ENCODE measurements at regions not wholly inside any gene's neighbourhood (a gene's known extent, or its start where the extent isn't known, plus 50 kb on each side); places are given as distances from the start of the nearest gene placed in this dataset.

GRCh38 chr22:48794906-48795305, 1032.8 kb downstream of the BRD1 start:
- no peak for DNase-seq (ENCODE audit: low spot score)

DNA sequence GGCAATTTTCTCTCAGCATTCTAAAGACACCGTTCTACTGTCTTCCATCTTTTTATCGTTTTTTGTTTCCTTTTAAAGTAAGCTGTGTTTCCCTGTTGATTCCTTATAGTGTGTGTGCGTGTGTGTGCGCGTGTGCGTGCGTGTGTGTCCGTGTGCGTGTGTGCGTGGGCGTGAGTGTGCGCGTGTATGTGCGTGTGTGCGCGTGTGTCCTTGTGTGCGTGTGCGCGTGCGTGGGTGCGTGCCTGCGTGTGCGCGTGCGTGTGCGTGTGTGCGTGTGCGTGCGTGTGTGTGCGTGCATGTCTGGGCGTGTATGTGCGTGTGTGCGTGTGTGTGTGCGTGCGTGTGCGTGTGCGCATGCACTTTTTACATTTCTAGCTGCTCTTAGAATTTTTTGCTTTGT, 1033.7 kb downstream of the BRD1 start:
- DNase-seq (ENCODE audit: low spot score), result no peak

DNA sequence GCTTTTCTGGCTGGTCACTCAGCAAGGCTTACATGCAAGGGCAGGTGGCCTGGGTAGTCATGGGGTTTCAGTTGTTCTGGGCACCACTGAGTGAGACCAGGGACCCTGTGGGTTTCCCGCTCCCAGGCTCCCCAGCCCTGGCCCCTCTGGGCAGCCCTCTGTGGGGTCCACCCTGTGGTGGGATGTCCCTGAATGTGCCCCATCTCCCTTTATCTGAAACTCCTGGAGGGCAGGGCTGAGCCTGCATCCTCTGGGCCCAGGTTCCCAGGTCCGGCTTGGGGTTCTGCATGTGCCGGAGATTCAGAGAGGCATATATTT, 1041.0 kb downstream of the BRD1 start:
- no peak for DNase-seq (ENCODE audit: low spot score)

DNA sequence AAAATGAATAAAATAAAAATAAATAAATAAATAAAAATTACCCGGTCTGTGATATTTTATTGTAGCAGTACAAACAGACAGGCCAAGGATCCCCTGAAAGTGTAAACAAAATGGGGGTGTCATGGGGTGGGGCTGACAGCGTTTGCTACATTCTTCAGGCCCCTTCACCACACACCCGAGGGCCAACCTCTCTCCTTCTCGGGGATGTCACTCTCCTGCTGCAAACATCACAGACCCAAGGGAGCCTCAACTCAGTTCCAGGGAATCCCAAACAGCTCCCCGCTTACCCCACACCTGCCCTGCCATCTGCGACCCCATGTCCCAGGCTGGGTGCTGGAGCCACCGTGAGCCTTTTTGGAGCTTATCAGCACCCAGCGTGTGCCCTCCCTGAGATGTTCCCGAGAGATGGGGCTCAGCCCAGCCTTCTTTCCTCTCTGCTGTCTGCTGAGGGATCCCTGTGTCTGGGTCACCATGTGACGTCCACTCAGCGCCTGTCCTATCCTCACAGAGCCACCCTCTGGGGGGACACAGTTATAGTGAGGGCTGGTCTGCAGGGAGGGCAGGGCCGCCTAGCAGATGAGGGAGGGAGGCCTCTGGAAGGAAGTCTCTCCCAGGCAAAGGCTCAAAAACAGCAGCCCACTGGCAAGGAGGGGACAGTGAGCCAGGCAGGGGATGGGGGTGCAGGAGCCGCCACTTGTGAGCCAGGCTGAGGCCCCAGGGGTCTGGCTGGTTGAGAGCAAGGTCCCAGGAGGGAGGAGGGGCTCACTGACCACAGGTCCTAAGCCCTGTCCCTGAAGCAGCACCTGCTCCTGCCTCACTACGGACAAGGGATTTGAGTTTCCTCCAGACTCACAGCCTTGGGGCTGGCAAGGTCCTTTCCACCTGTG, 1041.6 kb downstream of the BRD1 start:
- DNase-seq (ENCODE audit: low spot score), result no peak

DNA sequence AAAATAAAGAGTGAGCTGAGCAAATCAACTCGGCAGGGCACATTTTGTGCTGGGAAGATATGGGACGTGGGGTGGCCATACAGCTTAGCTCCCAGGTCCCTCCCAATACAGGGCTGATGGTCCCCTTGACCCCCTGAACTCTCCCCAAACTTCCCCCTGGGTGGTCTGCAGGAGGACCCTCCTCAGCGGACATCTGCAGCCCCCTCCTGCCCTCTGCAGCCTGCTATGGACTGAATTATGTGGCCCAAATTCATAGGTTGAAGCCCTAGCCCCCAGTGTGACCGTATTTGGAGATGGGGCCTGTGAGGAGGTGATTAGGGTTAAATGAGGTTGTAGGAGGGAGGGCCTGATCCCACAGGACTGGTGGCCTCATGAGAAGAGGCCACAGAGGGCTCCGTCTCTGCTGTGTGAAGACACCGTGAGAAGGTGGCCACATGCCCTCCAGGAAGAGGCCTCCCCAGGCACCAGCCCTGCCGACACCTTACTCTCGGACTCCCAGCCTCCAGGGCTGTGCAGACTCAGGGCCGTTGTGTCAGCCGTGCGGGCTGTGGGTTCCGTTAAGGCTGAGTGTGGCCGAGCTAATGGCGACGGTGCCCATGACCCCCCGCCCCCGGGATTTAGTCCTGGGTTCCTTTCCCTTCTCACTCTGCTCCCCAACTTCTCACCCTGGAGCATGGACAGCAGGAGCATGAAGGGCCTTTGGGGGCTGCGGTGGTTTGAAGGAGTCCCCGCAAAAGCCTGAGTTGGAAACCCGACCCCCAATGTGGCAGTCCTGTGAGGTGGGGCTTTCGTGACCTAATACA, 1042.8 kb downstream of the BRD1 start:
- DNase-seq (ENCODE audit: low spot score), result no peak

- DNase-seq (ENCODE audit: low spot score), result no peak
Measured at GRCh38 chr22:48783821-48784266, 1043.8 kb downstream of the BRD1 start.

- DNase-seq (ENCODE audit: low spot score), result no peak
Measured at GRCh38 chr22:48782811-48783511, 1044.7 kb downstream of the BRD1 start.

DNA sequence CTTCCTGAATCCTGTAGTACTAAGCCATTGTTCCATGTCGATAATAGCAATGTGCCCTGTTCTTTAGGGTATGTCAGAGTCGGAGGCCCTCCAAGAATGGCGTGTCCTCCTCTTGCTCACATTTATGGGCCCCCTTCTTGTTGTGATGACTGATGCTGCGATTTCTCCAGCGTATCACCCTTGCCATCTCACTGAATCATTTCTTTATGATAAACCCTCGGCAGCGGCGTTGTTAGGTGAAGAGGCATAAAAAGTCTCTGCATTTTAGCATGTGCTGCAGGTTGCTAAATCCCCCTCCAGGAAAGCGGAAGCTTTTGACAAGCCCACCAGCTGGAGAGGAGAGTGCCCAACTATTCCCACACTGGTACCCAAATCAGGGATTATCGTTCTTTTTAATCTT, 1045.3 kb downstream of the BRD1 start:
- DNase-seq (ENCODE audit: low spot score), result no peak

GRCh38 chr22:48781868-48782267, 1045.8 kb downstream of the BRD1 start:
- DNase-seq (ENCODE audit: low spot score), result no peak

GRCh38 chr22:48781391-48781790, 1046.3 kb downstream of the BRD1 start:
- DNase-seq (ENCODE audit: low spot score), result no peak

GRCh38 chr22:48780597-48781277, 1046.9 kb downstream of the BRD1 start:
- DNase-seq (ENCODE audit: low spot score), result no peak

DNA sequence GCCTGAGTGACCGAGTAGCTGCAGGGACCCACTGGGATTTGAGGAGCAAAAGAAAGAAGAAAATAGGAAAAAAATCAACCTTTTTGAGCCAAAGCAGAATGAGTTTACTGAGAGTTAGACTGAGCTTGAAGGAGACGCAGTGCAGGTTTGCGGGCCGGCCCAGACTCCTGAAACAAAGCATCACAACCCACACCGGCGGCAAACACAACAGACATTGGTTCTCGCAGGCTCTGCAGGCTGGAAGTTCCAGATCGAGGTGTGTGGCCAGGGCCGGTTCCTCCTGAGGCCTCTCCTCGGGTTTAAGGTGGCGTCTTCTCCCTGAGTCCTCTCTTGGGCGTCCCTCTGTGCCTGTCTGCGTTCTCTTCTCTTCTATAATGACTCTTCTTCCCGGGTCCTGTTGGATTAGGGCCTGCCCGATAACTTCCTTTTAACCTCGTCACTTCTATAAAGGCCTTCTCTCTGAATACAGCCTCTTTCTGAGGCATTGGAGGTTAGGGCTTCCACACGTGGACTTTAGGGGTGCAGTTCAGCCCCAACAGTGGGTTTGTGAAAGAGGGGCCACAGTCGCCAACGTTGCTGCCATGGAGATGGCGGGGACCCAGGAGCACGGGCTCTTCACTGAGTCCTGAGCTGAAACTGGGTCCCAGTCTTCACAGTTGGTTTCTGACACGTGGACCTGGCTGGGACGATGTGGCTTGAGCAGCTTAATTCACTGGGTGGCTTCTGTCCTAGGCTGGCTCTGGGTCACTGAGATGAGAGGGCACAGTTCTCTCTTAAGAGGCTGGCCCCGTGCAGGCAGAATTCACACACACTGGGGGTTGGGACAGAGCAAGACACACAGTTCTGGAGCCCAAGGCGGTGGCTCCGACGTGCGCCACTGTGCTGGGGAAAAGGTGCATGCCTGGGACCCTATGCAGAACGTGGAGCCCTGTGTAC, 1047.7 kb downstream of the BRD1 start:
- DNase-seq (ENCODE audit: low spot score), result no peak

DNA sequence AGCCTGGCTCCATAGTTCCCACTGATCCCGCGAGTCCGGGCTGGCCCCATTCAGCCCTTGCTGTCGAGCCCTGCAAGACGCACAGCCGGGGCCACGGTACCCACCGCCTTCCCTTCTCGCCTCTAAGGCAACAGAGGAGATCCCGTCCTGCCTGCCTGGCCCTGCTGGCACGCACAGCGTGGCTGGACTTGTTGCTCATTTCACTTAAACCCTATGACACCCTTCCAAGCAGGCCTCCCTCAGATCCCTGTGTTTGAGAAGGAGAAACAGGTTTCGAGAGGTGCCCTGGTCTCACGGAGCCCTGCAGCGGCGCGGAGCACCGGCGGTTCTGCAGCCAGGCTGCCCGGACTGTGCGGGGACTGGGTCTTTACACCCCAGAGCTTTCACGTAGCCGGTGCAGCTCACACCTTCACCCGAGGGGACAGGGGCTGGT, 1048.4 kb downstream of the BRD1 start:
- DNase-seq (ENCODE audit: low spot score), result no peak

- no peak for DNase-seq (ENCODE audit: low spot score)
Measured at GRCh38 chr22:48778308-48779195, 1049.1 kb downstream of the BRD1 start.

- DNase-seq (ENCODE audit: low spot score), result no peak
Measured at GRCh38 chr22:48772286-48772907, 1055.3 kb downstream of the BRD1 start.

DNA sequence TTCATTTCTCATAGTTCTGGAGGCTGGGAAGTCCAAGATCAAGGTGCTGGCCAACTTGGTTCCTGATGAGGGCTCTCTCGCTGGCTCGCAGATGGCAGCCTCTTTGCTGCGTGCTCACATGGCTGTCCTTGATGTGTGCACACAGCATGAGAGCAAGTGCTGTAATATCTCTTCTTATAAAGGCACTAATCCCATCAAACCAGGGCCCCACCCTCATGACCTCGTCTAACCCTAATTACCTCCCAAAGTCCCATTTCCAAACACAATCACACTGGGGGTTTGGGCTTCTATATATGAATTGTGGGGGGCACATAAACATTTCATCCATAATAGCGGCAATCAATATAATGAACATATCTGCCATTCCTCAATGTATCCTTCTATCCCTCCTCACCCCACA, 1062.1 kb downstream of the BRD1 start:
- DNase-seq (ENCODE audit: low spot score), result no peak

GRCh38 chr22:48761546-48761945, 1066.1 kb downstream of the BRD1 start:
- no peak for DNase-seq (ENCODE audit: low spot score)

DNA sequence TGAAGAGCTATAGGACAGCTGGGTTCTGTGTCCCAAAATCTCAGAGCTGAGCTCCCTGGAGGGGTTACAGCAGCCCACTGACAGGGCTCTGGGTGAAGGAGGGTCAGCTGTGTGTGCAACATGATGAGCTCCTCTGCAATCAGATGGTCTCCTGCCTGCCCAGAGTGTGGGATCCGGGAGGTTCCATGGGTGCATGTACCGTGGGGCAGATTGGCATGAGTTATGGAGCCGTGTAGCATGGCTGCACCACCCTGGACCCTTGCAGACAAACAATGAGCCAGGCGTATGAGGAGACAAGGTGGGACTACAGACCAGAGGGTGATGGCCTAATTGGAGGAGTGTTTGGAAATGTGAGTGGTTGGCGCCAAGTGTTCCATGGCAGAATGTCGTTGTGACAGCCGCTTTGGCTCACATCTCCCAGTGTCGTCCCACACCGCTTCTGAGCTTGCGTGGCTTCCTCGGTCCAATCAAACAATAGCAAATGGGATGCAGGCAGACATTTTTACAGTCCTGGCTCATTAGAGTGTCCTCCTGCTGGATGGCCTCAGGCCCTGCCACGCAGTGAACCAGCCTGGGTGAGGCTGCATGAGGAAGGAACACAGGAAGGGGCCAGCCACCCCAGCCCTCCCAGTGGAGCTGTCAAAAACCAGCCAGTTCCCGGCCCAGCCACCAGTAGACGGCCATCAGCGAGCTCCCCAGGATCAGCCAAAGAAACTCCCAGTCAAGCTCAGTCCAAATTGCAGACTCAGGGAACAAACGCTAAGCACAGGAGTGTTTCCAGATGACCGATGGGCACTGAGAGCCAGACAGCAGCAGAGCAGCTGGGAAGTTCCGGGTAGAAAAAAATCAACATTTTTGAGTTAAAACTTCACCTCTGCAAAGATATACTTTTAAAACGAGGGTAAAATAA, 1066.9 kb downstream of the BRD1 start:
- no peak for DNase-seq (ENCODE audit: low spot score)
